Myocyte (in vitro differentiated cells): ENCODE measurements at regions not wholly inside any gene's neighbourhood (a gene's known extent, or its start where the extent isn't known, plus 50 kb on each side); places are given as distances from the start of the nearest gene placed in this dataset.
"Not testable (repeated sequence)": the region's sequence is repeated elsewhere in the genome, so short reads cannot be mapped to it uniquely, and the experiment has no call there.

Source experiments
- DNase-seq: peaks from one replicate; pipeline ENCODE4 v3.0.0-alpha.2; 2012; ENCODE audit warnings: low read depth

- DNase-seq: no peak
Measured at GRCh38 chr10:81428456-81429134, 446.4 kb upstream of the NRG3 start.

- DNase-seq: no peak
Measured at GRCh38 chr10:81439445-81439844, 435.5 kb upstream of the NRG3 start.

- DNase-seq: not testable (repeated sequence)
Measured at GRCh38 chr10:81441624-81442023, 433.4 kb upstream of the NRG3 start.

- no peak for DNase-seq
Measured at GRCh38 chr10:81444242-81444929, 430.6 kb upstream of the NRG3 start.

GRCh38 chr10:81450651-81451050 lies 424.3 kb upstream of the NRG3 start:
- no peak for DNase-seq

GRCh38 chr10:81472927-81473470 lies 402.0 kb upstream of the NRG3 start:
- no peak for DNase-seq

GRCh38 chr10:81473755-81474154 lies 401.2 kb upstream of the NRG3 start:
- DNase-seq: no peak

- DNase-seq: no peak
Measured at GRCh38 chr10:81479316-81479715, 395.7 kb upstream of the NRG3 start.

- no peak for DNase-seq
Measured at GRCh38 chr10:81496626-81497025, 378.4 kb upstream of the NRG3 start.

- no peak for DNase-seq
Measured at GRCh38 chr10:81498011-81498551, 376.9 kb upstream of the NRG3 start.

GRCh38 chr10:81502677-81503359 lies 372.2 kb upstream of the NRG3 start:
- DNase-seq: no peak

- not testable (repeated sequence) for DNase-seq
Measured at GRCh38 chr10:81505777-81506176, 369.2 kb upstream of the NRG3 start.

- DNase-seq: no peak
Measured at GRCh38 chr10:81514811-81515210, 360.2 kb upstream of the NRG3 start.

GRCh38 chr10:81520688-81521087 lies 354.3 kb upstream of the NRG3 start:
- no peak for DNase-seq

GRCh38 chr10:81524467-81524866 lies 350.5 kb upstream of the NRG3 start:
- DNase-seq: no peak

- DNase-seq: no peak
Measured at GRCh38 chr10:81532403-81532802, 342.6 kb upstream of the NRG3 start.

GRCh38 chr10:81534991-81535390 lies 340.0 kb upstream of the NRG3 start:
- no peak for DNase-seq

GRCh38 chr10:81541517-81541916 lies 333.5 kb upstream of the NRG3 start:
- DNase-seq: no peak

GRCh38 chr10:81546243-81546642 lies 328.8 kb upstream of the NRG3 start:
- DNase-seq: no peak

GRCh38 chr10:81548160-81548559 lies 326.8 kb upstream of the NRG3 start:
- no peak for DNase-seq

GRCh38 chr10:81564143-81564542 lies 310.9 kb upstream of the NRG3 start:
- DNase-seq: no peak

- no peak for DNase-seq
Measured at GRCh38 chr10:81569488-81569887, 305.5 kb upstream of the NRG3 start.
